HG03025 (cell line): ENCODE measurements at regions not wholly inside any gene's neighbourhood (a gene's known extent, or its start where the extent isn't known, plus 50 kb on each side); places are given as distances from the start of the nearest gene placed in this dataset.
"Not testable (repeated sequence)": the region's sequence is repeated elsewhere in the genome, so short reads cannot be mapped to it uniquely, and the experiment has no call there.

Experiments used
- ATAC-seq: cut with Tn5 transposase; IDR thresholded peaks from one replicate; pipeline ENCODE4 v1.9.1; 2021; ENCODE audit warnings: mild to moderate bottlenecking, moderate library complexity; ENCODE audit not compliant: unreplicated experiment, low FRiP score

DNA sequence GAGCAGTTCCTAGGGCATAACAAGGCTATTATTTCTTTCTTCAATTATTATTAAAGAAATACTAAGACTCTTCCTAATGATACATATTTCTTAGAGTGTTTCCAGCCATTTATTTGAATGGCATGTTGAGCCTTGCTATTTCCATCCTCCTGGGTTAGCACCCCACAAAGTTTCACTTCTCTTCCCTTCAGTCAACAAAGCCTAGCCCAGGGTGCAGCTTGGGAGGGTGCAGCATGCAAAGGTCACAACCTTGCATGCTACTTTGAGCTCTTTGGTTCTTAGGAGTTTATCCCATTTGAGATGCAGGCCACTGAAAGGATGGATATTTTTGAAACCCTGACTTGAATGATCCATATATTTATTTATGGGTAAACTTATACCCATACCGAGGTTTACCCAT, 454.4 kb upstream of the MEIS1 start:
- ATAC-seq, result no peak

- no peak for ATAC-seq
Measured at GRCh38 chr2:65979446-65979845, 455.5 kb upstream of the MEIS1 start.

GRCh38 chr2:65974067-65974723, 460.7 kb upstream of the MEIS1 start:
- peak; percentile 64 for ATAC-seq

- ATAC-seq, result no peak
Measured at GRCh38 chr2:65969161-65969560, 465.8 kb upstream of the MEIS1 start.

GRCh38 chr2:65963303-65963702, 471.6 kb upstream of the MEIS1 start:
- not testable (repeated sequence) for ATAC-seq

DNA sequence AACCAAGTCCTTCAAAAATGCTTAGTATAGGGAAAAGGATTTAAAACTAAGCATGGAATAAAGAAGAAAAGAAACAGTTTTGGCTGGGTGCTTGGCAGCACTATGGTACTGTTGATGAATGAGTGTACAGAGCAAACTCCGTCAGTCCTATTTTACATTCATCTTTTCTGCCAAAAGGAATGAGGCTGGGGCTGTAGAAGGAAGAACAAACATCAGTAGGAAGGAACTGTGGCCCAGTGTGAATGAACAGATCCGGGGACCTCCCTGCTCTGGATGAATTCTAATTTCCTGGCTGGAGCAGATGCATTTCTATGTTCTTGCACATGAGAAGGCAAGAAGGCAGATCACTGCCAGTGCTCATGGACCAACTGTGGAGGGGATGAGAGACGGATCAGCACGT, 474.0 kb upstream of the MEIS1 start:
- no peak for ATAC-seq

DNA sequence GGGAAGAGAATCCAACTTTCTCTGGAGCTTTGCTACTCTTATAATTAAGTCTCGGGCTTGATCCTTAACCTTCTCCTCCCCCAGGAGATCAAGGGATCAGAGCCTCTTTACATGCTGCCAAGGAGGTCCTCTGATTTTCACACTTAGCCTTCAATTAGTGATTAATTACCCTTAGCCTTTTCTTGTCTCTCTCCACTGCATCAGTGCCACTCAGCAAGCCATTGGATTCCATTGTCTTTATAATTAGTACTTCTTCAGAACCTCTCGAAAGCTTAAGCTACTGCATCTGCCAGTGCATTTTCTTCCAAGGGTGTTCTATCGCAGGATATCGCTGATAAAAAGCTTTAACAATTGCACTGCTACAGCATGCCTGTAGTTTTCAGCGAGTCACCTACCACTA, 477.0 kb upstream of the MEIS1 start:
- ATAC-seq, result no peak

GRCh38 chr2:65957454-65957853, 477.5 kb upstream of the MEIS1 start:
- ATAC-seq, result no peak

- ATAC-seq, result no peak
Measured at GRCh38 chr2:65955259-65955658, 479.7 kb upstream of the MEIS1 start.

GRCh38 chr2:65952966-65953761, 481.8 kb upstream of the MEIS1 start:
- no peak for ATAC-seq

GRCh38 chr2:65944213-65944612, 490.7 kb upstream of the MEIS1 start:
- ATAC-seq, result no peak

DNA sequence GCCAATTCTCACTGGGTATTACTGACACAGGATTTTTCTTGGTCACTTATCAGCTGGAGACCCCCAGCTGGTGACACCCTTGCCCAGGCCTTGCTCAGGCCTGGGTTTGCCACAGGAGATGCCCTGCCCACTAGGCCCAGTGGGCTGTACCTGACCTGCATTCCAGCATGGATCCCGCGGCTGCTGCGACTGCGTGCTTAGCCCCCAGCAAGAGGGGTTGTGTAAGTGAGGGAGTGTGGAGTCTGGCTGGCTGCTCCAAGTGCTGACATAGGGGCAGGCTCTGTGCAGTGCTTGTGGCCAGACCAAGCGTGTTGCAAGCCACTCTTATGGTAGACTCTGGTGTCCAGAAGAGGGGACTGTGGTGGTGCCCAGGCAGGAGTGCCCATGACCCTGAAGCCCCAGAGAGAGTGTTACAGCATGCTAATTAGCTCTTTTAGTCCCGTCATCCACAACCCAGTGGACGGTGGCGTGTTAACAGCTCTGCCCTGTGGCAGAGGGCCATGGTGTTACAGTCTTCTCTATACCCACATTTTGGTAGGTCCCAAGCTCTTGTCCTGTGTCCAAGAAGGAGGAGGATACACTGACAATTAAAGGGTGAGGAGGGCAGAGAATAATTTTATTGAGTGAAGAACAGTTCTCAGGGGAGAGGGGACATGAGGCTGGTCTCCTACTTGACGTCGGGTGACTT, 491.7 kb upstream of the MEIS1 start:
- no peak for ATAC-seq

- no peak for ATAC-seq
Measured at GRCh38 chr2:65940856-65941255, 494.1 kb upstream of the MEIS1 start.

- no peak for ATAC-seq
Measured at GRCh38 chr2:65939687-65940086, 495.2 kb upstream of the MEIS1 start.

- no peak for ATAC-seq
Measured at GRCh38 chr2:65937379-65938160, 497.4 kb upstream of the MEIS1 start.

- no peak for ATAC-seq
Measured at GRCh38 chr2:65934992-65935629, 499.8 kb upstream of the MEIS1 start.

- no peak for ATAC-seq
Measured at GRCh38 chr2:65932571-65932970, 500.2 kb upstream of the SPRED2 start.

GRCh38 chr2:65931056-65931455, 498.7 kb upstream of the SPRED2 start:
- no peak for ATAC-seq

DNA sequence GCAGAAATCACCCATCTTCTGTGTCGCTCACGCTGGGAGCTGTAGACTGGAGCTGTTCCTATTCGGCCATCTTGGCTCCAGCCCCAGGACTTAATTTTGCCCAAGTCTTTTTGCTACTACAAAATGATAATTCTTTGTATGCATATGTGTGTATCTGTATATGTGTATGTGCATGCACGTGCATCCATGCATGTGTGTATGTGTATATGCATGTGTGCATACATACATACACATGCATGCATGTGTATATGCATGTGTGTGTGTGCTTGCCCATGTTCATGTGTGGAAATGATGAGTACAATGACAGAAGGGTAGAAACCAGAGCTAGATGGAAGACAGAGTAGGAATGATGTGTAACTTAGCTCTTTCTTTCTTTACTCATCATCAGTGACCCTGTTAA, 497.9 kb upstream of the SPRED2 start:
- no peak for ATAC-seq

DNA sequence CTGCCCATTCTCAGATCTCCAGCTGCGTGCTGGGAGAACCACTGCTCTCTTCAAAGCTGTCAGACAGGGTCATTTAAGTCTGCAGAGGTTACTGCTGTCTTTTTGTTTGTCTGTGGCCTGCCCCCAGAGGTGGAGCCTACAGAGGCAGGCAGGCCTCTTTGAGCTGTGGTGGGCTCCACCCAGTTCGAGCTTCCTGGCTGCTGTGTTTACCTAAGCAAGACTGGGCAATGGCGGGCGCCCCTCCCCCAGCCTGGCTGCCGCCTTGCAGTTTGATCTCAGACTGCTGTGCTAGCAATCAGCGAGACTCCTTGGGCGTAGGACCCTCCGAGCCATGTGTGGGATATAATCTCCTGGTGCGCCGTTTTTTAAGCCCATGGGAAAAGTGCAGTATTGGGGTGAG, 497.3 kb upstream of the SPRED2 start:
- not testable (repeated sequence) for ATAC-seq
